K562 (cell line): ENCODE measurements at regions not wholly inside any gene's neighbourhood (a gene's known extent, or its start where the extent isn't known, plus 50 kb on each side); places are given as distances from the start of the nearest gene placed in this dataset.

Experiments used
- ATAC-seq: fragments of 200-7000 bp; cut with Tn5 transposase; 3 replicates; pipeline ENCODE4 v1.9.1; 2020; ENCODE audit warnings: moderate library complexity
- BruUV-seq: library from RNA; stranded (reverse); fragments of 400-500 nt; replicated peaks from 2 replicates; lab custom pipeline; 2021; lab: Mats Ljungman, UMichigan
- CTCF ChIA-PET: fragments of 300-600 bp; formaldehyde crosslinking; extraction: SDS; loops from one replicate; lab custom pipeline; 2021; ENCODE audit warnings: low intra/inter-chr PET ratio; lab: Yijun Ruan, JAX
- POLR2A ChIA-PET: fragments of 300-600, 350-650 bp; sonication (Branson Sonifier 250); formaldehyde crosslinking; extraction: SDS; loops from one replicate; lab custom pipeline; 2021; ENCODE audit warnings: antibody characterized with exemption, inconsistent platforms; lab: Yijun Ruan, JAX
- DNase-seq, 4 experiments: peaks; one replicate each; pipeline versions ENCODE4 v3.0.0 to v3.0.0-alpha.2; 2011 to 2018; ENCODE audit warnings: low spot score in 3 of 4, mixed read lengths in 3 of 4; ENCODE audit errors: extremely low read depth in 1 of 4
- FAIRE-seq: peaks from 2 replicates; lab custom pipeline; 2011; peaks lifted over from hg19 to GRCh38; lab: Jason Lieb, UNC
- H2AFZ ChIP-seq: 2 replicates; pipeline ENCODE4 v1.6.0; 2011; ENCODE audit warnings: low read depth, low read length, control low read depth, inconsistent platforms
- H3K27ac ChIP-seq: fragments of 200-600 bp; 3 replicates; pipeline ENCODE4 v1.8.0; 2011; ENCODE audit warnings: low read depth, mild to moderate bottlenecking, control low read depth, inconsistent platforms, low read length, moderate library complexity, mixed read lengths; ENCODE audit errors: extremely low read depth
- H3K27me3 ChIP-seq, 2 experiments: fragments of 300-600 bp in 1 of 2; 2 replicates in 1 of 2; 3 replicates in 1 of 2; pipeline versions ENCODE4 v1.6.0 to v1.8.0; 2011; ENCODE audit warnings: inconsistent platforms in 2 of 2, low read length in 2 of 2, mild to moderate bottlenecking in 1 of 2, mixed read lengths in 1 of 2, moderate library complexity in 1 of 2; ENCODE audit not compliant: control insufficient read depth in 2 of 2, insufficient read depth in 2 of 2
- H3K36me3 ChIP-seq: fragments of 300-600 bp; 3 replicates; pipeline ENCODE4 v1.8.0; 2011; ENCODE audit warnings: mild to moderate bottlenecking, low read length, inconsistent platforms; ENCODE audit not compliant: control insufficient read depth, insufficient read depth
- H3K4me1 ChIP-seq, 2 experiments: fragments of 200-600 bp in 1 of 2; replicated peaks in 1 of 2; 2 replicates in 1 of 2; 3 replicates in 1 of 2; pipeline versions ENCODE4 v1.5.1 to v1.8.0; 2011; ENCODE audit warnings: inconsistent platforms in 2 of 2, low read length in 2 of 2, mild to moderate bottlenecking in 1 of 2, mixed read lengths in 1 of 2, moderate library complexity in 1 of 2; ENCODE audit not compliant: control insufficient read depth in 2 of 2, insufficient read depth in 2 of 2
- H3K4me2 ChIP-seq: 2 replicates; pipeline ENCODE4 v1.6.1; 2011; ENCODE audit warnings: low read length, control low read depth, inconsistent platforms, mixed read lengths; ENCODE audit not compliant: insufficient read depth
- H3K4me3 ChIP-seq: fragments of 200-600 bp; sonication (generic), shearing (Covaris generic); 2 replicates; pipeline ENCODE4 v1.5.1; 2016; ENCODE audit warnings: control low read depth, inconsistent platforms
- H3K79me2 ChIP-seq: fragments of 200-600 bp; 3 replicates; pipeline ENCODE4 v1.8.0; 2011; ENCODE audit warnings: low read length, inconsistent platforms; ENCODE audit not compliant: control insufficient read depth, insufficient read depth
- H3K9ac ChIP-seq, 2 experiments: 2 replicates each; pipeline versions ENCODE4 v1.6.0 to v1.6.1; 2011; ENCODE audit warnings: low read depth in 2 of 2, low read length in 2 of 2, control low read depth in 1 of 2, inconsistent platforms in 1 of 2, mild to moderate bottlenecking in 1 of 2, mixed read lengths in 1 of 2; ENCODE audit not compliant: insufficient read depth in 1 of 2
- H3K9me1 ChIP-seq: one replicate; pipeline ENCODE4 v1.6.0; 2011; ENCODE audit warnings: inconsistent platforms, mild to moderate bottlenecking, low read length, moderate library complexity; ENCODE audit not compliant: control insufficient read depth, insufficient read depth
- H3K9me3 ChIP-seq: replicated peaks from 2 replicates; pipeline ENCODE4 v1.5.1; 2011; ENCODE audit warnings: low read depth, low read length, inconsistent platforms; ENCODE audit not compliant: control insufficient read depth, insufficient read depth
- H4K20me1 ChIP-seq: replicated peaks from 2 replicates; pipeline ENCODE4 v1.6.1; 2011; ENCODE audit warnings: low read length, inconsistent platforms, mixed read lengths; ENCODE audit not compliant: control insufficient read depth, insufficient read depth
- DMBX1 ChIP-seq: fragments of 250-450 bp; sonication (Bioruptor Pico); IDR thresholded peaks from 2 replicates; pipeline ENCODE4 v1.8.0; 2022; ENCODE audit warnings: inconsistent platforms, mild to moderate bottlenecking, moderate library complexity, borderline replicate concordance
- MTA2 ChIP-seq: fragments of 450-650 bp; IDR thresholded peaks from 2 replicates; pipeline ENCODE4 v1.6.1; 2016; ENCODE audit warnings: low read depth
- STAG1 ChIP-seq: sonication (generic); formaldehyde crosslinking; IDR thresholded peaks from 2 replicates; pipeline ENCODE4 v1.5.0; 2020; ENCODE audit warnings: missing genetic modification reagents, borderline replicate concordance
- XRCC4 ChIP-seq: IDR thresholded peaks from one replicate; pipeline ENCODE4 v1.6.1; 2011; ENCODE audit not compliant: insufficient read depth, insufficient read length; ENCODE audit errors: extremely low read depth
- ZFP30 ChIP-seq: fragments of 250-450 bp; sonication (Bioruptor Pico); IDR thresholded peaks from 2 replicates; pipeline ENCODE4 v1.8.0; 2022; ENCODE audit warnings: moderate library complexity, mild to moderate bottlenecking, inconsistent platforms, borderline replicate concordance
- WGBS: fragments of 100-300 bp; shearing (Covaris generic); methylation state at CpG from one replicate; pipeline ENCODE4 v1.1.6; 2016; ENCODE audit warnings: low coverage, mixed read lengths; ENCODE audit not compliant: insufficient coverage; ENCODE audit errors: missing lambda C conversion rate; 5-methylcytosine and 5-hydroxymethylcytosine counted together
- in situ Hi-C: fragments of 300-500 bp; cut with MboI; formaldehyde crosslinking; loops from 4 replicates; pipeline ENCODE4 v1.15.0; 2018; ENCODE audit warnings: inconsistent platforms, mixed read lengths
- intact Hi-C: fragments of 100-400 bp; cut with micrococcal nuclease; formaldehyde crosslinking; loops from 2 replicates; pipeline ENCODE4 v1.14.2; 2022
- TF ChIP-seq, protein P1 (sequence below): fragments of 250-450 bp; sonication (Bioruptor Pico); IDR thresholded peaks from 2 replicates; pipeline ENCODE4 v1.6.1; 2021; ENCODE audit warnings: mild to moderate bottlenecking
- TF ChIP-seq, protein P2 (sequence below): fragments of 250-450 bp; sonication (Bioruptor Pico); IDR thresholded peaks from 2 replicates; pipeline ENCODE4 v1.5.1; 2021; ENCODE audit warnings: mild to moderate bottlenecking
- TF ChIP-seq, protein P3 (sequence below): fragments of 250-450 bp; sonication (Bioruptor Pico); IDR thresholded peaks from 2 replicates; pipeline ENCODE4 v1.8.0; 2021; ENCODE audit warnings: mild to moderate bottlenecking, moderate library complexity

DNA sequence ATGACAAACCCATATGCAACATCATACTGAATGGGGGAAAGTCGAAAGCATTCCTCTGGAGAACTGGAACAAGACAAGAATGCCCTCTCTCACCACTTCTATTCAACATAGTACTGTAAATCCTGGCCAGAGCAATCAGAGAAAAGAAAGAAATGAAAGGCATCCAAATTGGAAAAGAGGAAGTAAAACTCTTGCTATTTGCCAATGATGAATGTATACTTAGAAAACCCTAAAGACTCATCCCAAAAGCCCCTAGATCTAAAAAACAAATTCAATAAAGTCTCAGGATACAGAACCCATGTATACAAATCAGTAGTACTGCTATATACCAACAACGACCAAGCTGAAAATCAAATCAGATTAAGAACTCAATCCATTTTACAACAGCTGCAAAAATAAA lies 66.9 kb downstream of the SPATA31C2 start:
- Histone ChIP-seq H3K27me3 (peaks cover 2 to 10% of the 10 kb centered on the region in 2 experiments; a peak in 4 of 5 replicates), H3K4me3 (no peak overlapping the region), H3K9ac (no peak overlapping the region), H4K20me1 (no peaks in the 10 kb centered on the region), H3K36me3 (no peaks in the 10 kb centered on the region), H3K4me2 (no peak overlapping the region), H3K4me1 (peaks cover 0 to 5% of the 10 kb centered on the region in 2 experiments; a peak in 2 of 5 replicates), H2AFZ (no peak overlapping the region), H3K27ac (no peak overlapping the region), H3K9me3 (no peaks in the 10 kb centered on the region), H3K9me1 (no peaks in the 10 kb centered on the region), H3K79me2 (no peaks in the 10 kb centered on the region)
- ATAC-seq (no peak), DNase-seq (no peak), FAIRE-seq (no peak)
- WGBS: 0% methylated on average over 2 of the region's 2 CpGs
- intact Hi-C loops: no loop called here
- in situ Hi-C loops: no loop called here
- TF ChIP-seq, protein P1, sequence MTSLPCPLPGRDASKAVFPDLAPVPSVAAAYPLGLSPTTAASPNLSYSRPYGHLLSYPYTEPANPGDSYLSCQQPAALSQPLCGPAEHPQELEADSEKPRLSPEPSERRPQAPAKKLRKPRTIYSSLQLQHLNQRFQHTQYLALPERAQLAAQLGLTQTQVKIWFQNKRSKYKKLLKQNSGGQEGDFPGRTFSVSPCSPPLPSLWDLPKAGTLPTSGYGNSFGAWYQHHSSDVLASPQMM (CRISPR knock-in tag): no peak
- TF ChIP-seq STAG1 (CRISPR knock-in tag): no peak
- no peak for TF ChIP-seq MTA2
- TF ChIP-seq ZFP30: no peak
- TF ChIP-seq XRCC4: no peak
- TF ChIP-seq, protein P2, sequence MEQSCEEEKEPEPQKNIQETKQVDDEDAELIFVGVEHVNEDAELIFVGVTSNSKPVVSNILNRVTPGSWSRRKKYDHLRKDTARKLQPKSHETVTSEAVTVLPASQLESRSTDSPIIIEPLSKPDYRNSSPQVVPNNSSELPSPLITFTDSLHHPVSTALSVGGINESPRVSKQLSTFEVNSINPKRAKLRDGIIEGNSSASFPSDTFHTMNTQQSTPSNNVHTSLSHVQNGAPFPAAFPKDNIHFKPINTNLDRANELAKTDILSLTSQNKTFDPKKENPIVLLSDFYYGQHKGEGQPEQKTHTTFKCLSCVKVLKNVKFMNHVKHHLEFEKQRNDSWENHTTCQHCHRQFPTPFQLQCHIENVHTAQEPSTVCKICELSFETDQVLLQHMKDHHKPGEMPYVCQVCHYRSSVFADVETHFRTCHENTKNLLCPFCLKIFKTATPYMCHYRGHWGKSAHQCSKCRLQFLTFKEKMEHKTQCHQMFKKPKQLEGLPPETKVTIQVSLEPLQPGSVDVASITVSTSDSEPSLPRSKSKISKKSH (CRISPR knock-in tag): no peak
- TF ChIP-seq, protein P3, sequence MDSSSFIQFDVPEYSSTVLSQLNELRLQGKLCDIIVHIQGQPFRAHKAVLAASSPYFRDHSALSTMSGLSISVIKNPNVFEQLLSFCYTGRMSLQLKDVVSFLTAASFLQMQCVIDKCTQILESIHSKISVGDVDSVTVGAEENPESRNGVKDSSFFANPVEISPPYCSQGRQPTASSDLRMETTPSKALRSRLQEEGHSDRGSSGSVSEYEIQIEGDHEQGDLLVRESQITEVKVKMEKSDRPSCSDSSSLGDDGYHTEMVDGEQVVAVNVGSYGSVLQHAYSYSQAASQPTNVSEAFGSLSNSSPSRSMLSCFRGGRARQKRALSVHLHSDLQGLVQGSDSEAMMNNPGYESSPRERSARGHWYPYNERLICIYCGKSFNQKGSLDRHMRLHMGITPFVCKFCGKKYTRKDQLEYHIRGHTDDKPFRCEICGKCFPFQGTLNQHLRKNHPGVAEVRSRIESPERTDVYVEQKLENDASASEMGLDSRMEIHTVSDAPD (CRISPR knock-in tag): no peak
- TF ChIP-seq DMBX1 (CRISPR knock-in tag): no peak
- POLR2A ChIA-PET: no interaction called here
- BruUV-seq: no TSS peak
- CTCF ChIA-PET: no interaction called here
